Fibroblast of skin of scalp (primary cell): ENCODE measurements at regions not wholly inside any gene's neighbourhood (a gene's known extent, or its start where the extent isn't known, plus 50 kb on each side); places are given as distances from the start of the nearest gene placed in this dataset.

Source experiments
- DNase-seq: peaks from one replicate; pipeline ENCODE4 v3.0.0-alpha.2; 2013

- no peak for DNase-seq
Measured at GRCh38 chr18:75527848-75528685, 100.6 kb upstream of the SMIM21 start.

- DNase-seq, result no peak
Measured at GRCh38 chr18:75526038-75526437, 98.5 kb upstream of the SMIM21 start.

GRCh38 chr18:75525331-75525730 lies 97.8 kb upstream of the SMIM21 start:
- DNase-seq, result no peak

GRCh38 chr18:75524841-75525240 lies 97.3 kb upstream of the SMIM21 start:
- DNase-seq, result no peak

- DNase-seq, result no peak
Measured at GRCh38 chr18:75524181-75524580, 96.7 kb upstream of the SMIM21 start.

- DNase-seq, result no peak
Measured at GRCh38 chr18:75521816-75522215, 94.3 kb upstream of the SMIM21 start.

GRCh38 chr18:75518007-75518406 lies 90.5 kb upstream of the SMIM21 start:
- no peak for DNase-seq

- DNase-seq, result no peak
Measured at GRCh38 chr18:75517286-75517685, 89.8 kb upstream of the SMIM21 start.

- peak; percentile 35 for DNase-seq
Measured at GRCh38 chr18:75507636-75508035, 80.1 kb upstream of the SMIM21 start.

GRCh38 chr18:75506913-75507312 lies 79.4 kb upstream of the SMIM21 start:
- DNase-seq, result no peak

GRCh38 chr18:75504469-75504868 lies 77.0 kb upstream of the SMIM21 start:
- no peak for DNase-seq

- no peak for DNase-seq
Measured at GRCh38 chr18:75503615-75504014, 76.1 kb upstream of the SMIM21 start.

- peak; percentile 31 for DNase-seq
Measured at GRCh38 chr18:75502286-75502685, 74.8 kb upstream of the SMIM21 start.

- no peak for DNase-seq
Measured at GRCh38 chr18:75500545-75500944, 73.0 kb upstream of the SMIM21 start.

GRCh38 chr18:75497576-75498235 lies 70.2 kb upstream of the SMIM21 start:
- no peak for DNase-seq

- no peak for DNase-seq
Measured at GRCh38 chr18:75496151-75496550, 68.6 kb upstream of the SMIM21 start.

- DNase-seq, result peak; percentile 24
Measured at GRCh38 chr18:75492852-75493251, 65.3 kb upstream of the SMIM21 start.

- peak; percentile 47 for DNase-seq
Measured at GRCh38 chr18:75491361-75491760, 63.9 kb upstream of the SMIM21 start.

- DNase-seq, result peak; percentile 97
Measured at GRCh38 chr18:75489493-75490190, 62.1 kb upstream of the SMIM21 start.

- no peak for DNase-seq
Measured at GRCh38 chr18:75483662-75484061, 56.2 kb upstream of the SMIM21 start.

- DNase-seq, result peak; percentile 14
Measured at GRCh38 chr18:75482880-75483279, 55.4 kb upstream of the SMIM21 start.

- DNase-seq, result no peak
Measured at GRCh38 chr18:75480487-75480886, 53.0 kb upstream of the SMIM21 start.
